Gastroesophageal sphincter (tissue), 3 donors: ENCODE measurements at regions not wholly inside any gene's neighbourhood (a gene's known extent, or its start where the extent isn't known, plus 50 kb on each side); places are given as distances from the start of the nearest gene placed in this dataset.

ENCODE experiments used
- CTCF ChIP-seq, 4 experiments: fragments of 200-600 bp in 2 of 4; fragments of 450-650 bp in 2 of 4; sonication (generic) in 1 of 4; IDR thresholded peaks; one replicate each; pipeline ENCODE4 v1.5.1; 2017 to 2019; ENCODE audit warnings: antibody characterized with exemption in 4 of 4, mild to moderate bottlenecking in 2 of 4, moderate library complexity in 2 of 4
- EP300 ChIP-seq: sonication (generic); formaldehyde crosslinking; IDR thresholded peaks from one replicate; pipeline ENCODE4 v1.6.1; 2017; ENCODE audit warnings: antibody characterized with exemption, mild to moderate bottlenecking
- POLR2A ChIP-seq, 2 donors: fragments of 450-650 bp; IDR thresholded peaks; one replicate each; pipeline ENCODE4 v1.6.1; 2017; ENCODE audit warnings: antibody characterized with exemption in 2 of 2, mild to moderate bottlenecking in 2 of 2, moderate library complexity in 1 of 2
- POLR2AphosphoS5 ChIP-seq: sonication (generic); formaldehyde crosslinking; IDR thresholded peaks from one replicate; pipeline ENCODE4 v1.6.1; 2017; ENCODE audit warnings: antibody characterized with exemption

GRCh38 chr10:3879073-3879472, 94.1 kb upstream of the KLF6 start:
- TF ChIP-seq CTCF (IDR thresholded peaks at IDR 0.05) = no peak
- no peak for TF ChIP-seq POLR2A (IDR thresholded peaks at IDR 0.05)
- no peak for TF ChIP-seq POLR2AphosphoS5
- no peak for TF ChIP-seq EP300
